Type B pancreatic cell (in vitro differentiated cells): ENCODE measurements at regions not wholly inside any gene's neighbourhood (a gene's known extent, or its start where the extent isn't known, plus 50 kb on each side); places are given as distances from the start of the nearest gene placed in this dataset.

Experiments used
- DNase-seq: peaks from one replicate; pipeline ENCODE4 v3.0.0; 2021; ENCODE audit warnings: mixed read lengths; ENCODE audit not compliant: unreplicated experiment; ENCODE audit errors: extremely low spot score
- H3K27ac Mint-ChIP-seq: 2 replicates; pipeline ENCODE4 v1.8.0; 2021; ENCODE audit warnings: mild to moderate bottlenecking, mixed read lengths
- H3K27me3 Mint-ChIP-seq: 2 replicates; pipeline ENCODE4 v1.8.0; 2021; ENCODE audit warnings: mixed read lengths
- H3K36me3 Mint-ChIP-seq: 2 replicates; pipeline ENCODE4 v1.8.0; 2021; ENCODE audit warnings: mixed read lengths
- H3K4me1 Mint-ChIP-seq: one replicate; pipeline ENCODE4 v1.8.0; 2021; ENCODE audit warnings: mixed read lengths; ENCODE audit not compliant: unreplicated experiment
- H3K4me3 Mint-ChIP-seq: 2 replicates; pipeline ENCODE4 v1.8.0; 2021; ENCODE audit warnings: mild to moderate bottlenecking, mixed read lengths
- H3K9me3 Mint-ChIP-seq: 2 replicates; pipeline ENCODE4 v1.8.0; 2021; ENCODE audit warnings: mixed read lengths
- TF ChIP-seq, protein P1 (sequence below): fragments of 200-600 bp; sonication (generic); conservative IDR thresholded peaks from 2 replicates; pipeline ENCODE4 v1.5.0; 2021; ENCODE audit warnings: antibody characterized with exemption, mild to moderate bottlenecking

DNA sequence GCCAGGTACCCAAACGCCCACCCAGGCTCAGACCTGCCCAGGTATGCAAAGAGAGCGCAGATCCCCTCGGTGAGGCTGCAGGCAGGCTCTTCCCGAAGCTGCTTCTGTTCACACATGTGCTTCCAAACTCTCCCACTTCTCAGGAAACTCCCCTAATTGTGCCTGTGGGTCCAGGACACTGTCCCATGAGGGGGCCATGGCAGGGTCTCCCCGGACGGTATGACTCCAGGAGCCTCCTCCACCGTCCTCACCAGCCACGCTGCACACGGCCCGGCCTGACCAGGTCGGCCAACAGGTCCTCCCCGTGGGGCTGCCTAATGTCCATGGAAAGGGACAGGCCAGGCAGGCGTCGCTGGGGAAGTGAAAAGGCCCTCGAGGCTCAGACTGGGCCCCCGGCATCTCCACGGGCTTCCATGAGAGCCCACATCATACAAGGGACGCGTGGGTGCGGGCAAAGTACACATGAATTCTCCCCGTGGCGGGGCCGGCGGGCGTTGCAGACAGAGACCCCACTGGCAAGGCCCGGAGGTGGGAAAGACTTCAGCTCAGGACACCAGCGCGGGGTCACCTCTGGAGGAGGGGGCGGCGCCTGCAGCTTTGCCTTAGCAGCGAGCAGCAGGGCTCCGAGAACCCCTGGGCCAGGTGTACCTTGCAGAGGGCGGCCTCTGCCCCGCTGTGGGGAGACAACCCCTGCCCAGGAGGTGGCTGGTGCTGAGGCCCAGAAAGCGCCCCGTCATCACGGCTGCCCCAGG lies 526.1 kb downstream of the BRD1 start:
- Mint-ChIP-seq H3K27me3 (peaks cover 11% of the 10 kb centered on the region), H3K9me3 (no peaks in the 10 kb centered on the region), H3K36me3 (no peaks in the 10 kb centered on the region), H3K4me1 (peaks cover 5% of the 10 kb centered on the region), H3K4me3 (no peak overlapping the region), H3K27ac (no peak overlapping the region)
- peak; percentile 65 for DNase-seq
- TF ChIP-seq, protein P1, sequence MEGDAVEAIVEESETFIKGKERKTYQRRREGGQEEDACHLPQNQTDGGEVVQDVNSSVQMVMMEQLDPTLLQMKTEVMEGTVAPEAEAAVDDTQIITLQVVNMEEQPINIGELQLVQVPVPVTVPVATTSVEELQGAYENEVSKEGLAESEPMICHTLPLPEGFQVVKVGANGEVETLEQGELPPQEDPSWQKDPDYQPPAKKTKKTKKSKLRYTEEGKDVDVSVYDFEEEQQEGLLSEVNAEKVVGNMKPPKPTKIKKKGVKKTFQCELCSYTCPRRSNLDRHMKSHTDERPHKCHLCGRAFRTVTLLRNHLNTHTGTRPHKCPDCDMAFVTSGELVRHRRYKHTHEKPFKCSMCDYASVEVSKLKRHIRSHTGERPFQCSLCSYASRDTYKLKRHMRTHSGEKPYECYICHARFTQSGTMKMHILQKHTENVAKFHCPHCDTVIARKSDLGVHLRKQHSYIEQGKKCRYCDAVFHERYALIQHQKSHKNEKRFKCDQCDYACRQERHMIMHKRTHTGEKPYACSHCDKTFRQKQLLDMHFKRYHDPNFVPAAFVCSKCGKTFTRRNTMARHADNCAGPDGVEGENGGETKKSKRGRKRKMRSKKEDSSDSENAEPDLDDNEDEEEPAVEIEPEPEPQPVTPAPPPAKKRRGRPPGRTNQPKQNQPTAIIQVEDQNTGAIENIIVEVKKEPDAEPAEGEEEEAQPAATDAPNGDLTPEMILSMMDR: no peak

DNA sequence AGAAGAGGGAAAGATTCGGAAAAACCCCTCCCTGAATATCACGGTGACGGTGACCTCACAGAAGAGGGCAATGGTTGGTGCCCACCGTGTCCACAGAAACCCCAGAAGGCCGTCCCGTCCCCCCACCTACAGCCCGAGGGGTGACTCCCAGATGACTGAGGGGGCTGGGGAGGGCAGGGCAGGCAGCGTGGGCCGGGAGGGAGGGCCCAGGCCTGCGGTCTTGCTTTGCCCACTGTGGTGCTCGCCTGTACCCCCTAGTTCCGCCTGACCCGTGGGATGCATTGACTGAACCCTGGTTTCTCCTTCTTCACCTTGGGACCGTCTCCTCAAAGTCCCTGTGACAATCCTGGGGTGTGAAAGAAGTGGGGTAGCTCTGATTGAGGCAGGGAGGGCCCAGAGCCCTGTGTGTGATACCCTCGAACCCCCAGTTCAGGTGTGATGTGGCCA lies 526.7 kb downstream of the BRD1 start:
- no peak overlapping the region for H3K27ac Mint-ChIP-seq
- peaks cover 5% of the 10 kb centered on the region for H3K4me1 Mint-ChIP-seq
- peaks cover 11% of the 10 kb centered on the region for H3K27me3 Mint-ChIP-seq
- no peaks in the 10 kb centered on the region for H3K36me3 Mint-ChIP-seq
- H3K4me3 Mint-ChIP-seq: no peak overlapping the region
- TF ChIP-seq, protein P1: no peak
- no peaks in the 10 kb centered on the region for H3K9me3 Mint-ChIP-seq
- peak; percentile 63 for DNase-seq

DNA sequence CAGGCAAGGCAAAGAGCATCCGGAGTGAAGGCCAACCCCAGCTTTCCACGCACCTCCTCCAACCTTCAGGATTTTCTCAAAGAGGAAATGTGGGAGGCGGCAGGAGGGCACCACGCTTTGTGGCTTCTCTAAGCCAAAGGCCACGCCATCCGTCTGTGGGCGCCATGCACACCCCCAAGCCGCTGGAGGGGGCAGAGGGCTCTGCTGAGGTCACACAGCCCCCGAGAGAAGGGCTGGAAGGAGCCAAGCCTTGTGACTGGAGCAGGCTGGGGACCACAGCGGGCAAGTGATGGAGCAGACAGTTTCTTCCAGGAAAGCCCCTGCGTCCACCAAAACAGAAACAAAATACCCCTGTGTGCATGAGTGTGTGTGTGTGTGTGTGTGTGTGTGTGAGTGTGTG lies 527.4 kb downstream of the BRD1 start:
- H3K4me3 Mint-ChIP-seq: no peak overlapping the region
- TF ChIP-seq, protein P1: no peak
- no peaks in the 10 kb centered on the region for H3K9me3 Mint-ChIP-seq
- no peaks in the 10 kb centered on the region for H3K36me3 Mint-ChIP-seq
- peak; percentile 55 for DNase-seq
- peaks cover 5% of the 10 kb centered on the region for H3K4me1 Mint-ChIP-seq
- H3K27me3 Mint-ChIP-seq: peaks cover 12% of the 10 kb centered on the region
- H3K27ac Mint-ChIP-seq: no peak overlapping the region

DNA sequence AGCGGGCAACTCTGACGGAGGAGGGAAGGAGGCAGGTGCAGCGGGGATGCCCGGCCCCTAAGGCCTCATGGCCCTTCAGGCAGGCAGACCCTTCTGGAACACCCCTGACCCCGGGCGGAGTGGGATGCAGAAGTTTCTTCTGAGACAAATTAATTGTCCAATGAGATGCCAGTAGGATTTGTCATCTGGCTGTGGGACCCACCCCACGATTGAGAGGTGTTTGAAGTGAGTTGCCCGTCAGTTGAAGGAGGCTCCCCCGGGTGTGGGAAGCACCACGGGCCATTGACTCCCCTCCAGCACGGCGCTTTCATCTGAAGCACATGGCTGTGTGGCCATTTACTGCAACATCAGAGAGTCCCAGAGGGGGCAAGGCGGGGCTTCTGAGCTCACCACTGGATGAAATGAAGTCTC lies 527.8 kb downstream of the BRD1 start:
- Mint-ChIP-seq H3K36me3 (no peaks in the 10 kb centered on the region), H3K4me1 (peaks cover 5% of the 10 kb centered on the region), H3K9me3 (no peaks in the 10 kb centered on the region), H3K27ac (no peak overlapping the region), H3K4me3 (no peak overlapping the region), H3K27me3 (peaks cover 12% of the 10 kb centered on the region)
- TF ChIP-seq, protein P1: no peak
- peak; percentile 56 for DNase-seq

DNA sequence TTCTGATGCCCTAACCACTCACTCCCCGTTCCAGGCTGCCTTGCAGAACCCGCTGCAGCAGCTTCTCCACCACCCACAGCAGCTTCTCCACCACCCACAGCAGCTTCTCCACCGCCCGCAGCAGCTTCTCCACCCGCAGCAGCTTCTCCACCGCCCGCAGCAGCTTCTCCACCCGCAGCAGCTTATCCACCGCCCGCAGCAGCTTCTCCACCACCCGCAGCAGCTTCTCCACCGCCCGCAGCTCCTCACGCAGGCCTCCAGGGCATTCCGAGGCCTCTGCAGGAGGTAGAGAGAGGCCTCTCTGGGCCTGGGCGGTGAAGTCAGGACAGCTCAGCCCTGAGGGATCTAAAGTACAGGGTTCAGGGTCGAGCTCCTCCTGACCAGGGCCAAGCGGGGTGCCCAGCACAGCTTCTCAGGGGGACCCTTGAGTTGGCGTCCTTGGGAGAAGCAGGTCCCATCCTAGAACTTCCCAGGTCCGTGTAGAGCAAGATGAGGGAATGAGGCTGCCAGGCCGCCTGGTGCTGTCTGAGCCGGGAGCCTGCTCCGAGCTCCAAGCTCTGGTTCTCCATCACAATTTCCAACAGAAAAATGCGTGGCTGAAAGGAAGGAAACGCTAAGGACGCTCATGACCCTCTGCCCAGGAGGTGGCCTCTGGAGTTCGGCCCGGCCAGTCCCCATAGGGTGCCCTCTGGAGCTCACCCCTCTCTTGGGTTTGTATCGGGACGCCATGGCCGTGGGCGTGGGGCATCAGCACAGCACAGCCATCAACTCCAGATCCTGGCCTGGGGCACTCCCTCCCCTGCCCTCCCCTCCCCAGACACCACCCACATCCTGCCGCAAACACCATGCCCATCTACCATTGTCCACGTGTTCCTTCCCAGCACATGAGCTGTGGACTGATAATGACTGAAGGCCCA lies 528.6 kb downstream of the BRD1 start:
- DNase-seq: peak; percentile 60
- Mint-ChIP-seq H3K9me3 (no peaks in the 10 kb centered on the region), H3K27ac (no peak overlapping the region), H3K4me1 (peaks cover 5% of the 10 kb centered on the region), H3K4me3 (no peak overlapping the region), H3K27me3 (peaks cover 12% of the 10 kb centered on the region), H3K36me3 (no peaks in the 10 kb centered on the region)
- TF ChIP-seq, protein P1: no peak
